Aorta (tissue), 5 donors: ENCODE measurements at regions not wholly inside any gene's neighbourhood (a gene's known extent, or its start where the extent isn't known, plus 50 kb on each side); places are given as distances from the start of the nearest gene placed in this dataset.

Experiments
- ATAC-seq: fragments of 200-7000 bp; cut with Tn5 transposase; one replicate; pipeline ENCODE4 v1.9.1; 2022; ENCODE audit warnings: moderate library complexity; ENCODE audit not compliant: low FRiP score
- DNase-seq, 2 donors: peaks; one replicate each; pipeline ENCODE4 v3.0.0-alpha.2; 2020
- H3K27ac ChIP-seq, 2 donors: one replicate each; pipeline ENCODE4 v1.5.1; 2013; ENCODE audit warnings: low read length in 2 of 2, mild to moderate bottlenecking in 2 of 2, moderate library complexity in 2 of 2, control low read depth in 1 of 2, inconsistent platforms in 1 of 2, low read depth in 1 of 2
- H3K27me3 ChIP-seq, 2 donors: one replicate each; pipeline ENCODE4 v1.6.1; 2013; ENCODE audit warnings: control low read depth in 1 of 2, low read length in 1 of 2, mild to moderate bottlenecking in 1 of 2, moderate library complexity in 1 of 2; ENCODE audit not compliant: insufficient read depth in 2 of 2, control insufficient read depth in 1 of 2
- H3K36me3 ChIP-seq, 2 donors: one replicate each; pipeline ENCODE4 v1.6.1; 2013; ENCODE audit warnings: control low read depth in 1 of 2, low read length in 1 of 2, mild to moderate bottlenecking in 1 of 2; ENCODE audit not compliant: insufficient read depth in 2 of 2, control insufficient read depth in 1 of 2
- H3K4me1 ChIP-seq, 2 donors: one replicate each; pipeline ENCODE4 v1.6.1; 2013; ENCODE audit warnings: low read length in 2 of 2, control low read depth in 1 of 2, mild to moderate bottlenecking in 1 of 2, moderate library complexity in 1 of 2; ENCODE audit not compliant: insufficient read depth in 2 of 2, control insufficient read depth in 1 of 2
- H3K4me3 ChIP-seq, 2 donors: one replicate each; pipeline ENCODE4 v1.5.1; 2013; ENCODE audit warnings: low read length in 2 of 2, control low read depth in 1 of 2, mild to moderate bottlenecking in 1 of 2
- H3K9me3 ChIP-seq: one replicate; pipeline ENCODE4 v1.6.1; 2013; ENCODE audit warnings: mild to moderate bottlenecking, low read length; ENCODE audit not compliant: control insufficient read depth
- WGBS, 2 donors: extraction: QIAGEN DNeasy Blood & Tissue Kit; methylation state at CpG; one replicate each; pipeline ENCODE4 v1.1.7; 2013; 5-methylcytosine and 5-hydroxymethylcytosine counted together
- intact Hi-C, 2 donors: fragments of 100-400 bp; cut with DNase I; formaldehyde crosslinking; loops; one replicate each; pipeline versions ENCODE4 v1.14.2 to v1.15.0; 2022
- donor health status: healthy with polysubstance abuse.
- donor health status: Bipolar disorder and iron deficiency.
- donor health status: DM: no; HTN: no; CAD: no.
- donor health status: DM: no; HTN: no; CAD: no.
- donor health status: DM: yes; HTN: yes; CAD: no.

DNA sequence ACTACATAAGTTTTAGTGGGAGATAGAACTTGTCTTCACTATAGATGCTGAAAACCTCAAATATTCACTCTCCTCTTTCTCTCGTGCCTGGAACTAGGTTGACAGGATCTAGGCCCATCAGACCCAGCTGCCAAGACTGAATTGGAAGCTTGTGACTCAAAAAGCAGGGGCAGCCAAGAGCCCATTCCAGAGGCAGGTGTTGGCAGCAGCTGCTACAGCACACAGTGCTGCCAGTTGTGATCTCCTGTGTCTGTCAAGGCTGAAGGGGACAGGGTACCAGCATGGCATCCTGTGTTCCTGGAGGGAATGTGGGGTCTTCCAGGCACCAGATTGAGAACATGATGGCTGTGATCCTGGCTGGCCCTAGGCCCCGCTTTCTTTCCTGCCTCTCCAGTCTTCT lies 92.5 kb upstream of the MB21D2 start:
- Histone ChIP-seq H3K27me3 (no peaks in the 10 kb centered on the region), H3K4me3 (no peak overlapping the region), H3K9me3 (peaks cover 2% of the 10 kb centered on the region), H3K27ac (no peak overlapping the region), H3K4me1 (peaks cover 0 to 2% of the 10 kb centered on the region in 2 donors), H3K36me3 (no peaks in the 10 kb centered on the region)
- 38 to 49% methylated on average over 2 of the region's 2 CpGs for WGBS, 2 donors
- ATAC-seq: no peak
- DNase-seq: no peak
- intact Hi-C loops: no loop called here

DNA sequence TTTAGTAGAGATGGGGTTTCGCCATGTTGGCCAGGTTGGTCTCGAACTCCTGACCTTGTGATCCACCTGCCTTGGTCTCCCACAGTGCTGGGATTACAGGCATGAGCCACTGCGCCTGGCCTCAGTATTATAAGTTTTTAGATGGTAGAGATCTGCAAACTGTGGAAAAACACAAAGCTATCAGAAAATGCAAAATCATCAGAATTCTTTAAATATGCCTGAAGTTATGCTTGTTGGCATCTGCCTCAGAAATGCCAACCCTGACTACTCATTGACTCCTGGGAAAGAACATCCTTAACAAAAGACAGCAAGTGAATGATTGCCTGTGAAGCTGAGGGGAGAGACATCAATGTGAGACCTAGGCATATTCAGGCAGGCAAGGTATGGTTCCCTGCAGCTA lies 94.3 kb upstream of the MB21D2 start:
- intact Hi-C loops: no loop called here
- DNase-seq (no peak), ATAC-seq (no peak)
- Histone ChIP-seq H3K27me3 (no peaks in the 10 kb centered on the region), H3K27ac (no peak overlapping the region), H3K4me3 (no peak overlapping the region), H3K36me3 (no peaks in the 10 kb centered on the region), H3K9me3 (peaks cover 2% of the 10 kb centered on the region), H3K4me1 (peaks cover 0 to 2% of the 10 kb centered on the region in 2 donors)
- 94 to 95% methylated on average over 3 of the region's 3 CpGs for WGBS, 2 donors

GRCh38 chr3:193014902-193015301 lies 97.2 kb upstream of the MB21D2 start:
- WGBS, 2 donors: 89 to 90% methylated on average over 2 of the region's 2 CpGs

GRCh38 chr3:193016437-193016901 lies 98.8 kb upstream of the MB21D2 start:
- Histone ChIP-seq H3K27me3 (no peaks in the 10 kb centered on the region), H3K27ac (no peak overlapping the region), H3K4me1 (no peaks in the 10 kb centered on the region), H3K9me3 (peaks cover 2% of the 10 kb centered on the region), H3K4me3 (no peak overlapping the region), H3K36me3 (no peaks in the 10 kb centered on the region)
- ATAC-seq (no peak), DNase-seq (no peak)
- WGBS, 2 donors: 38 to 45% methylated on average over 7 of the region's 7 CpGs
- intact Hi-C loops: no loop called here

More at GRCh38 chr3:193014902-193015301, 97.2 kb upstream of the MB21D2 start:
- ATAC-seq: no peak
- Histone ChIP-seq H3K9me3 (peaks cover 2% of the 10 kb centered on the region), H3K4me1 (peaks cover 0 to 2% of the 10 kb centered on the region in 2 donors), H3K27me3 (no peaks in the 10 kb centered on the region), H3K27ac (no peak overlapping the region), H3K4me3 (no peak overlapping the region), H3K36me3 (no peaks in the 10 kb centered on the region)
- DNase-seq: no peak
- intact Hi-C loops: no loop called here

GRCh38 chr3:193021506-193022010 lies 103.9 kb upstream of the MB21D2 start:
- Histone ChIP-seq H3K27me3 (no peaks in the 10 kb centered on the region), H3K36me3 (no peaks in the 10 kb centered on the region), H3K9me3 (no peaks in the 10 kb centered on the region), H3K4me1 (no peaks in the 10 kb centered on the region), H3K4me3 (no peak overlapping the region), H3K27ac (no peak overlapping the region)
- WGBS, 2 donors: 82% methylated on average over 7 of the region's 7 CpGs
- intact Hi-C loops: no loop called here
- DNase-seq: no peak
- ATAC-seq: no peak

GRCh38 chr3:193023218-193023617 lies 105.6 kb upstream of the MB21D2 start:
- Histone ChIP-seq H3K27me3 (no peaks in the 10 kb centered on the region), H3K9me3 (no peaks in the 10 kb centered on the region), H3K4me3 (no peak overlapping the region), H3K27ac (no peak overlapping the region), H3K4me1 (no peaks in the 10 kb centered on the region), H3K36me3 (no peaks in the 10 kb centered on the region)
- 61 to 68% methylated on average over 1 of the region's 1 CpG for WGBS, 2 donors
- intact Hi-C loops: no loop called here
- DNase-seq (no peak), ATAC-seq (no peak)

DNA sequence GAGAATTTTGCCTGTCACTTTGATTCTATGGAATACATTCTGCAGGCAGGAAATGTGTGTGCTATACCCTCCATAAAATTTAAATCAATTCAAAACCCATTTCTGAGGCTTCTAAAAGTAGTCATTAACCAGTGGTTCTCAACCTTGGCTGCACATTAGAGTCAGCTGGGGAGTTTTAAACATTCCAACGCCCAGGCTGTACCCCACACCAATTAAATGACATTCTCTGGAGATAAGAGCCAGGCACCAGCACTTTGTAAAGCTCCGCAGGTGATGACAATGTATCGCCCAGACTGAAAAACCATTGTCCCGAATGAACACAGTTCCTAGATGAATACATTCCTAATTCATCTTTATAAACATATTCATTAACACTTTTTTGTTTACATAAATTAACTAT lies 110.6 kb upstream of the MB21D2 start:
- H3K9me3 ChIP-seq: no peaks in the 10 kb centered on the region
- no peak for ATAC-seq
- WGBS, 2 donors: 82 to 85% methylated on average over 4 of the region's 4 CpGs
- H3K27me3 ChIP-seq: no peaks in the 10 kb centered on the region
- no peak for DNase-seq
- no peaks in the 10 kb centered on the region for H3K36me3 ChIP-seq
- no peak overlapping the region for H3K4me3 ChIP-seq
- H3K4me1 ChIP-seq: no peaks in the 10 kb centered on the region
- intact Hi-C loops: no loop called here
- no peak overlapping the region for H3K27ac ChIP-seq

GRCh38 chr3:193029800-193030199 lies 112.1 kb upstream of the MB21D2 start:
- intact Hi-C loops: no loop called here
- no peak overlapping the region for H3K27ac ChIP-seq
- no peaks in the 10 kb centered on the region for H3K9me3 ChIP-seq
- H3K4me1 ChIP-seq: no peaks in the 10 kb centered on the region
- no peaks in the 10 kb centered on the region for H3K36me3 ChIP-seq
- 45 to 50% methylated on average over 2 of the region's 2 CpGs for WGBS, 2 donors
- no peaks in the 10 kb centered on the region for H3K27me3 ChIP-seq
- no peak for ATAC-seq
- DNase-seq: no peak
- no peak overlapping the region for H3K4me3 ChIP-seq

DNA sequence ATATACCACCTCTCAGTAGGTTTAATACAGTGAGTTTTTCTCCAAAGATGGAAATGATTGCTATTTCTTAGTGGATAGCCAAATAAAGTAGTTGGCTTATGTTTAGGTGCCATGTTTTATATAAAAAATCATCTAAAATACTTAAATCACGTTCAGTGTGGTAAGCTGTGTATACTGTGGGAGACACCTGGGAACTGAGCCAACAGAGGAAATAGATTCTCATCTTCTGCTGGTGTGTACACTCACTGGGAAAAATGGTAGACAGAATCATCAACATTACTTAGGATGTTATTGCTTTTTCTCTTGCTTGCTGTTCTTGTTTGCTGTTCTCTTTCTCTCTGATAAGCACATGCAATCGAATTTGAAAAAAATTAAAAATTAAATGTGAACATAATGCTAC lies 112.6 kb upstream of the MB21D2 start:
- no peaks in the 10 kb centered on the region for H3K27me3 ChIP-seq
- no peak overlapping the region for H3K4me3 ChIP-seq
- no peak for ATAC-seq
- no peaks in the 10 kb centered on the region for H3K36me3 ChIP-seq
- no peaks in the 10 kb centered on the region for H3K9me3 ChIP-seq
- H3K4me1 ChIP-seq: no peaks in the 10 kb centered on the region
- intact Hi-C loops: no loop called here
- DNase-seq: no peak
- no peak overlapping the region for H3K27ac ChIP-seq
- 47 to 49% methylated on average over 2 of the region's 2 CpGs for WGBS, 2 donors
